Left colon (tissue), 2 donors: ENCODE measurements at regions not wholly inside any gene's neighbourhood (a gene's known extent, or its start where the extent isn't known, plus 50 kb on each side); places are given as distances from the start of the nearest gene placed in this dataset.
"Not testable (repeated sequence)": the region's sequence is repeated elsewhere in the genome, so short reads cannot be mapped to it uniquely, and the experiment has no call there.

Source experiments
- ATAC-seq: fragments of 200-7000 bp; cut with Tn5 transposase; one replicate; pipeline ENCODE4 v1.9.1; 2020; ENCODE audit warnings: mild to moderate bottlenecking, moderate library complexity
- DNase-seq, 2 donors: peaks; one replicate each; pipeline ENCODE4 v3.0.0-alpha.2; 2020
- intact Hi-C, 2 donors: fragments of 100-400 bp; cut with DNase I in 1 of 2; cut with micrococcal nuclease in 1 of 2; formaldehyde crosslinking; loops; one replicate each; pipeline versions ENCODE4 v1.11.2 to v1.14.0; 2022; cut with DNase I, micrococcal nuclease
- donor health status: DM: no; HTN: no; CAD: no.
- donor health status: DM: yes; HTN: yes; CAD: no.

DNA sequence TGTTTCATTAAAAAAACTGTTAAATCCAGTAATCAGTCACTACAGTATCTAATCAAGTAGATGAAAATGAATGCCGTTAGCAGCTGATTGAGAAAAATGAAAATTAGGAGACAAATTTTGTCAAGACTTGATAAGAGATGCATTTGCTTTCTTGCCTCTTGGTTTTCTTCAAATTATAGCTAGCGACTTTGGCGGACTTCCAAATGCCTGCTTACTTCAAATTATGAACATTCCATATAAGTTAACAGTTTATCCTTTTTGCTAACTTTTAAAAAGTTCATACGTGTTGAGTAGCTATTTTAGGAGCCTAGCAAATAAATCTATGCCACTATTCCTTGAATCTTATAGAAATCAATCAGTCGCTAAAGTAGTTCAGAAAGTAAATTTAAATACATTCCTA lies 58.8 kb downstream of the PPP4R3C start:
- ATAC-seq: no peak
- intact Hi-C loops: no loop called here
- no peak for DNase-seq

DNA sequence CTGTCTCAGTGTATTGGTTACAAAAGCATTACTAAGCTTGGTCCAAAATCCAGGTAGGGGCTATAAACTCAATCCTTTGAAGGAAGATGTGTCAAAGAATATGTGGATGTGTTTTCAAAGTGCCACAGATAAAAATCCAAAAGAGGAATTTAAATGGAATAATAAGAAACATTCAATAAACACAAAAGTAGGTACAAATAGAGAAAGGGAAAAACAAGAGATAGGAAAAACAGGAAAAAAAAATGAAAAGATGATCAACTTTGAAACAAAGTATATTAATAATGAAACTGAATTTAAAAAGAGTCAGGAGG lies 64.0 kb downstream of the PPP4R3C start:
- intact Hi-C loops: no loop called here
- no peak for DNase-seq
- no peak for ATAC-seq

DNA sequence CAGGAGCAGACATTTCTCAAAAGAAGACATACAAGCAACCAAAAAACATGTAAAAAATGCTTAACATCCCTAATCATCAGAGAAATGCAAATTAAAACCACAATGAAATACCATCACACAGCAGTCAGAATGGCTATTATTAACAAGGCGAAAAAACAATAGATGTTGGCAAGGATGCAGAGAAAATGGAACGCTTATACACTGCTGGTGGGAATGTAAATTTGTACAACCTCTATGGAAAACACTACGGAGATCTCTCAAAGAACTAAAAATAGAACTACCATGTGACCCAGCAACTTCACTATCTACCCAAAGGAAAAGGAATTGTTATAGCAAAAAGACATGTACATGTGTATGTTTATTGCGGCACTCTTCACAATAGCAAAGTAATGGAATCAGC lies 71.5 kb downstream of the PPP4R3C start:
- intact Hi-C loops: no loop called here
- no peak for ATAC-seq
- no peak for DNase-seq

DNA sequence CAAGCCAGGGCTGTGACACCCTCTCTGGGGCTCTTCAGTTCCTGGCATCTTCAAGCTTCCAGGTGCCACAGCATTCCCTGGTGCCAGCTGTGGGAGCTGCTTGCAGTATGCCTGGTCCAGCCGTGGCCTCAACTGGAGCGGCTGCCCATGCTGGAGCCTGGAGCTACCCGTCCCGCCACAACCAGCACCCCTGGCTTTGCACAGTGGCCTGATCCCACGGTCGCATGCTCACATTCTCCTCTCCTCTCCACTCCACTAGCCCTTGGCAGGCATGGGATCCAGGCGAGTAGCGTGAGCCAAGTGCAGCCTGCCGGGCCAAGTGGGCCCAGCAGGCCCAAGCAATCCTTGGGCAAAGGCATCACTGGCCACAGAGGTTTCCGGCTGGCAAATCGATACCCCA lies 81.7 kb downstream of the PPP4R3C start:
- ATAC-seq: no peak
- intact Hi-C loops: no loop called here
- no peak for DNase-seq

DNA sequence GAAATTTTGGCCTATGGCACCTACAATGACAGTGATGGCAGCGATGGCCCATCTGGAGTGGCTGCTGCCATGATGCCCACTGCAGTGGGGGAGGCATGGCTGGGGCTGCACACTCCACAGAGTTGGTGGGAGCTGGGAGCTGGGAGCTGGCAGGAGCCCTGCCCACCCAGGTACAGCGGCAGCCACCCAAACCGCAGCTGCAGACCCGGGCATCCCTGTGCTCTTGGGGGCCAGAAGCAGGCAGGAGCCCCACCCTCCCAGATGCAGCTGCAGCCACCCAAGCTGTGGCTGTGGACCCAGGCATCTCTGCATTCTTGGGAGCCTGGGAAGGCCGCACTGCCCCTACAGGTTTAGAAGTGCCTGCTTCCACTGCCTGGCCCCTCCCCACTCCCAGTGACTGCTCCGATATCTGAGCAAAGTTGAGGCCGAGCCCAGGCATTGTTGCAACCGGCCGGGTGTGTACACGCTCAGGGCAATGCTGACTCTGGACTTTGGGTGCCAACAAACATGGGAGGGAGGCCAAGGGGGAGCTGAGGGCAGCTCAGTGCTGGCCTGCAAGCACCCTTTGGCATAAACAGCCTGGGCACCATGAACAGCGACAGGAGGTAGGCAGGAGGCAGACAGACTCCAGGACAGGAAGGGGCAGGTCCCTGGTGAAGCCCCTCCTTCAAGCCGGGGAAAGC lies 82.8 kb downstream of the PPP4R3C start:
- ATAC-seq (no peak), DNase-seq (no peak)
- intact Hi-C loops: no loop called here

- DNase-seq: no peak
- intact Hi-C loops: no loop called here
- no peak for ATAC-seq
Measured at GRCh38 chrX:27354021-27354420, 109.1 kb downstream of the PPP4R3C start.

GRCh38 chrX:27350476-27350875 lies 112.7 kb downstream of the PPP4R3C start:
- DNase-seq (no peak), ATAC-seq (no peak)
- intact Hi-C loops: no loop called here

- ATAC-seq (no peak), DNase-seq (peak in 1 of 2 donors; percentile 46)
- intact Hi-C loops: no loop called here
Measured at GRCh38 chrX:27336466-27337091, 126.6 kb downstream of the PPP4R3C start.

- DNase-seq (no peak), ATAC-seq (no peak)
- intact Hi-C loops: no loop called here
Measured at GRCh38 chrX:27321632-27322031, 141.5 kb downstream of the PPP4R3C start.

DNA sequence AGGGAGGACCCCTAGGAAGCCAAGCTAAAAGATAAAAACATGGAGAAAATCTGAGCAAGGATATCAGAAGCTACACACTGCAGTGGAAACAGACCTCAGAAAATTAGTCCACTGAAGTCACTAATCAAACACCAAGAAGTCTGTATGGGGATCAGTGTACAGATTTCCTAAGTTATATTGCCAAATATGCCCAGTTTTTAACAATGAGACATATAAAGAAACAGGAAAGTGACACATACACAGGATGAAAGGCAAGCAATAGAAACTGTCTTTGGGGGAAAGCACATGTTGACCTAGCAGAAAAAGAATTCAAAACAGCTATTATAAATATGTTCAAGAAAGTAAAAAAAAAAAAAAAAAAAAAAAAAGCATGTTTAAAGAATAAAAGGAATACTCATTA lies 153.7 kb downstream of the PPP4R3C start:
- intact Hi-C loops: no loop called here
- ATAC-seq: no peak
- no peak for DNase-seq

DNA sequence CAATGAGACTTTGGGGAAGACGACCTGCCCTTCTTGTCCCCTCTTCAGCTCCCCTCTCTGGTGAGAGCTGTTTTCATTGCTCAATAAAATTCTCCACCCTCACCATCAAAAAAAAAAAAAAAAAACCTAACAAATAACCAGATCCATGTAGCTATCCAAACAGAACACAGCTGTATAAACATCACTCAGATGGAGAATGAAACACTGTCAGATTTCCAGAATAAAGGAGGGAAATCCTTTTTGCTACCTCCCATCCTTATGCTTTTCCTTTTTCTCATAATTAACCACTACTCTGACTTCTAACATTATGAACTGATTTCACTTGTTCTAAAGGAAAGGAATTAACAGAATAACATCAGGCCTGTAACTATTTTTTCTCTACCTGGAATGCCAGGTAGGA lies 155.6 kb downstream of the PPP4R3C start:
- ATAC-seq: no peak
- intact Hi-C loops: no loop called here
- no peak for DNase-seq

GRCh38 chrX:27292552-27292951 lies 170.6 kb downstream of the PPP4R3C start:
- DNase-seq, intact Hi-C loops, ATAC-seq: not testable (repeated sequence)

GRCh38 chrX:27276751-27277150 lies 186.4 kb downstream of the PPP4R3C start:
- DNase-seq (no peak), ATAC-seq (no peak)
- intact Hi-C loops: no loop called here

DNA sequence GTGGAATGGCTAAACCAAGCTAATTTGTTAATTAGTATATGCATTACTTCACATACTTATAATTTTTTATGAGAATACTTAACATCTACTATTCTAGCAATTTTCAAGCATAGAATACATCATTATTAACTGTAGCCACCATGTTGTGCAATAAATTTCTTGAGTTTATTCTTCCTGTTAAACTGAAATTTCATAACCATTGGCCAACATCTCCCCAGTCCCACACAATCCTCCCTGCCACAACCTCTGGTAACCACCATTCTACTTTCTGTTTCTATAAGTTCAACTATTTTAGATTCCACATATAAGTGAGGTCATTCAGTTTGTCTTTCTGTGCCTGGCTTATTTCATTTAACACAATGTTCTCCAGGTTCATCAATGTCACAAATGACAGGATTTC lies 208.5 kb downstream of the PPP4R3C start:
- DNase-seq (no peak), ATAC-seq (no peak)
- intact Hi-C loops: no loop called here

GRCh38 chrX:27251369-27251768 lies 211.8 kb downstream of the PPP4R3C start:
- DNase-seq: no peak
- ATAC-seq: no peak
- intact Hi-C loops: no loop called here

- no peak for ATAC-seq
- intact Hi-C loops: no loop called here
- no peak for DNase-seq
Measured at GRCh38 chrX:27242581-27242980, 220.6 kb downstream of the PPP4R3C start.

DNA sequence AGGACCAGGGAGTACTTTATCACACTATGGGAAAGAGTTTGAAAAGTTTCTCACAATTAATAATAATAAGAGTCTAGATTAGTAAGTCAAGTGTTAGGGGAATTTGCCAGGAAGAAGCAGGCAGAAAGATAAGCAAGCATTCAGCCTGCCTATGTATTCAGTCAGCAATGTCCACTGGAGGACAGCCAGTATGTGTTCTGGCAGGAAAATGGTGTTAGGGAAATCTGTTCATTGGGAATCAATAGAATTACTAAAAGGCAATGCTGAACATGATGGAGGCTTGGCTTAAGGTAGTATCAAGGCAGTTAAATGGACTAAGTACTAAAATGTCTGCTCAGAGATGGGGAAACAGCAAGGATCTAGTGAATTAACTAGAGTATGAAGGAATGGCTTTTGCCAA lies 221.2 kb downstream of the PPP4R3C start:
- intact Hi-C loops: no loop called here
- DNase-seq: no peak
- ATAC-seq: no peak

GRCh38 chrX:27240042-27240441 lies 223.1 kb downstream of the PPP4R3C start:
- ATAC-seq, intact Hi-C loops, DNase-seq: not testable (repeated sequence)

DNA sequence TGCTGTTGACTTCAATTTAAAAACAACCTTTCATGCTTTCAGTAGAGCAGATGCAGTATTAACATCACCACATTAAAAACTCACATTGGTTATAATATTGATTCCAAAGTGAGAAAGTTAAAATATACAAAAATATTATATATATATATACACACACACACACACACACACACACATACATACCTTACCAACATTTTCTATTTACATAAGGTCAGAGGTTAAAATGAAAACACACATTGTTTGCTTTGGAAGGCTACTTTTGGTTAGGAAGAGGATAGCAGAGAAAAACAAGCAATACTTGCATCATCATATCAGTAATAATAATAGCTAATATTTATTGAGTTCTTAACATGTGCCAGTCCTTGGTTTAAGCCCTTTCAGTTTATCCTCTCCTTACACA lies 226.5 kb downstream of the PPP4R3C start:
- DNase-seq: no peak
- no peak for ATAC-seq
- intact Hi-C loops: no loop called here

DNA sequence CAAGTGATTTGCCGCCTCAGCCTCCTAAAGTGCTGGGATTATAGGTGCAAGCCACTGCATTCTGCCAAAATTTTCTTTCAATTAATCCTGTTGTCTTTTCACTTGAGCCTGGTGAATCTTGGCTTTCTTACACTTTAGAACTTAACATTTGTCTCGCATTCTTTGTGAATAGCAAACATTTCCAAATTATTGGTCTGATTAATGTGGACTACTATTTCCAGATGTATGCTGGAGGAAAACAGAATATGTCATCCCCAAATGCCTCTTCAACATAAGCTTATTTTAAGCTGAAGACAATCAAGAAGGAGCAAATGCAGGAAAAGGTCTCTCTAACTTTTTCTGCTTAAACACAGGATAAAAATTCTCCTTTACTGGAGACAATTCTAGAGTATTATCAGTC lies 233.4 kb downstream of the PPP4R3C start:
- DNase-seq (no peak), ATAC-seq (no peak)
- intact Hi-C loops: no loop called here

GRCh38 chrX:27222661-27223060 lies 240.5 kb downstream of the PPP4R3C start:
- ATAC-seq (no peak), DNase-seq (no peak)
- intact Hi-C loops: no loop called here
